OCI-LY1 (cell line): ENCODE measurements at regions not wholly inside any gene's neighbourhood (a gene's known extent, or its start where the extent isn't known, plus 50 kb on each side); places are given as distances from the start of the nearest gene placed in this dataset.

Experiments
- H2AFZ ChIP-seq: fragments of 200-600 bp; sonication (generic), shearing (Covaris generic); 2 replicates; pipeline ENCODE4 v1.6.0; 2014; ENCODE audit warnings: antibody characterized with exemption, mild to moderate bottlenecking, low read length
- H3F3A ChIP-seq: fragments of 200-600 bp; sonication (generic), shearing (Covaris generic); 2 replicates; pipeline ENCODE4 v1.6.0; 2014; ENCODE audit warnings: mild to moderate bottlenecking, antibody characterized with exemption, low read length, moderate library complexity; ENCODE audit not compliant: insufficient read depth
- H3K27ac ChIP-seq: fragments of 200-600 bp; sonication (generic); 2 replicates; pipeline ENCODE4 v1.5.1; 2014; ENCODE audit warnings: low read length, mixed run types, mild to moderate bottlenecking, low read depth; ENCODE audit not compliant: poor library complexity, severe bottlenecking
- H3K27me3 ChIP-seq: fragments of 200-600 bp; sonication (generic); 2 replicates; pipeline ENCODE4 v1.6.0; 2014; ENCODE audit warnings: antibody characterized with exemption, mild to moderate bottlenecking, low read length, moderate library complexity; ENCODE audit not compliant: insufficient read depth
- H3K36me3 ChIP-seq: fragments of 200-600 bp; sonication (generic); 2 replicates; pipeline ENCODE4 v1.6.1; 2014; ENCODE audit warnings: mild to moderate bottlenecking, antibody characterized with exemption, low read length, moderate library complexity, mixed read lengths; ENCODE audit not compliant: insufficient read depth
- H3K4me1 ChIP-seq: fragments of 200-600 bp; sonication (generic); 2 replicates; pipeline ENCODE4 v1.5.1; 2014; ENCODE audit warnings: mild to moderate bottlenecking, low read length, moderate library complexity; ENCODE audit not compliant: insufficient read depth, severe bottlenecking
- H3K4me2 ChIP-seq: fragments of 200-600 bp; sonication (generic), shearing (Covaris generic); 2 replicates; pipeline ENCODE4 v1.6.1; 2014; ENCODE audit warnings: low read length
- H3K4me3 ChIP-seq: fragments of 200-600 bp; sonication (generic); 2 replicates; pipeline ENCODE4 v1.5.1; 2014; ENCODE audit warnings: low read length, low read depth, mild to moderate bottlenecking, mixed read lengths; ENCODE audit not compliant: poor library complexity, severe bottlenecking
- H3K79me2 ChIP-seq: fragments of 200-600 bp; shearing (Covaris generic); 2 replicates; pipeline ENCODE4 v1.6.1; 2016; ENCODE audit warnings: mixed run types, low read length, mixed read lengths; ENCODE audit not compliant: insufficient read depth
- H3K9ac ChIP-seq: fragments of 200-600 bp; sonication (generic), shearing (Covaris generic); 2 replicates; pipeline ENCODE4 v1.6.1; 2014; ENCODE audit warnings: mild to moderate bottlenecking, low read length, mixed read lengths
- H3K9me2 ChIP-seq: fragments of 200-600 bp; sonication (generic), shearing (Covaris generic); 2 replicates; pipeline ENCODE4 v1.6.1; 2014; ENCODE audit warnings: low read depth, mild to moderate bottlenecking, low read length, mixed read lengths
- H3K9me3 ChIP-seq: fragments of 200-600 bp; shearing (Covaris generic); 2 replicates; pipeline ENCODE4 v1.6.1; 2014; ENCODE audit warnings: low read length, mixed read lengths
- H4K20me1 ChIP-seq: fragments of 200-600 bp; sonication (generic), shearing (Covaris generic); 2 replicates; pipeline ENCODE4 v1.6.0; 2016; ENCODE audit warnings: mild to moderate bottlenecking, low read length; ENCODE audit not compliant: insufficient read depth
- EZH2 ChIP-seq: fragments of 200-600 bp; sonication (generic), shearing (Covaris generic); IDR thresholded peaks from 2 replicates; pipeline ENCODE4 v1.8.0; 2017; ENCODE audit warnings: borderline replicate concordance, mixed run types, mild to moderate bottlenecking, antibody characterized with exemption, low read length, moderate library complexity, mixed read lengths
- TF ChIP-seq, protein P1 (sequence below): fragments of 200-600 bp; sonication (generic), shearing (Covaris generic); IDR thresholded peaks from 2 replicates; pipeline ENCODE4 v1.5.1; 2017; ENCODE audit warnings: mild to moderate bottlenecking, antibody characterized with exemption, low read length, moderate library complexity, mixed read lengths

DNA sequence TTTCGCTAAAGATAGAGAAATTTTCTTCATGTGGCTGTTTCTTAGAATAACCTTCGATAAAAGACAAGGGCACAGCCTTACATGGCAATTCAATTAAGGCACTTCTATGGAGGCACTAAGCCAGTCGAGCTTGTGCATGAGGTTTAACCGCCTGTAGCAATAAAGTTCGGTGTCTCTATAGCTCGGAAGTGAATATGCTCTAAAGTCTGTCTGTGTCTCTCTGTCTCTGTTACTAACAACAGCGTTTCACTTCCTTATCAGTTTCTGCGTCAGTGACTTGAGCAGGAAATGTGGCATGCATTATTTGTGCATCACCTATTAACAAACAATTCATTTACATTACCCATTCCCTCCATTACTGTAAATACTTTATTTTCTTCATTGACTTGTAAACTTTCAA, 365.1 kb upstream of the NETO1 start:
- H3K9ac ChIP-seq: no peak overlapping the region

DNA sequence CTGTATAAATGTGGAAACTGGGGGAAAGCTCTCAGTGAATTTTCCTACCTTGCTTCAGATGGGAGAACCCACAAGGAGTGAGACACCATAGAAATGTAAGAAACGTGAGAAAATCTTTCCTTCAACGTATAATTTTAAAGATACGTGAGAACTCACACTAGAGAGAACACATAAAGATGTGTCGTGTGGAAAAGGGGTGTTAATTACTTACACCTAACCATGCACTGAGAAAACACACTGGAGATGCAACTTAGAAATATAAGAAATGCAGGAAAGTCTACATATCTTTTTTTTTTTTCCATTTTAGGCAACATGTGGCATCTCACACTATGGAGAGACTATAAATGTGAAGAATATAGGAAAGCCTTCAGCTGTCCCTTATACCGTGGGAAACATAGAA, 352.9 kb upstream of the NETO1 start:
- no peaks in the 10 kb centered on the region for H3K9me3 ChIP-seq
- TF ChIP-seq EZH2: no peak
- TF ChIP-seq, protein P1, sequence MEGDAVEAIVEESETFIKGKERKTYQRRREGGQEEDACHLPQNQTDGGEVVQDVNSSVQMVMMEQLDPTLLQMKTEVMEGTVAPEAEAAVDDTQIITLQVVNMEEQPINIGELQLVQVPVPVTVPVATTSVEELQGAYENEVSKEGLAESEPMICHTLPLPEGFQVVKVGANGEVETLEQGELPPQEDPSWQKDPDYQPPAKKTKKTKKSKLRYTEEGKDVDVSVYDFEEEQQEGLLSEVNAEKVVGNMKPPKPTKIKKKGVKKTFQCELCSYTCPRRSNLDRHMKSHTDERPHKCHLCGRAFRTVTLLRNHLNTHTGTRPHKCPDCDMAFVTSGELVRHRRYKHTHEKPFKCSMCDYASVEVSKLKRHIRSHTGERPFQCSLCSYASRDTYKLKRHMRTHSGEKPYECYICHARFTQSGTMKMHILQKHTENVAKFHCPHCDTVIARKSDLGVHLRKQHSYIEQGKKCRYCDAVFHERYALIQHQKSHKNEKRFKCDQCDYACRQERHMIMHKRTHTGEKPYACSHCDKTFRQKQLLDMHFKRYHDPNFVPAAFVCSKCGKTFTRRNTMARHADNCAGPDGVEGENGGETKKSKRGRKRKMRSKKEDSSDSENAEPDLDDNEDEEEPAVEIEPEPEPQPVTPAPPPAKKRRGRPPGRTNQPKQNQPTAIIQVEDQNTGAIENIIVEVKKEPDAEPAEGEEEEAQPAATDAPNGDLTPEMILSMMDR: no peak

More for the DNA sequence above, 365.1 kb upstream of the NETO1 start:
- no peaks in the 10 kb centered on the region for H3K79me2 ChIP-seq
- no peak overlapping the region for H2AFZ ChIP-seq
- H3K4me3 ChIP-seq: no peak overlapping the region
- H3F3A ChIP-seq: no peaks in the 10 kb centered on the region
- H3K4me2 ChIP-seq: no peak overlapping the region
- H4K20me1 ChIP-seq: no peaks in the 10 kb centered on the region
- H3K9me2 ChIP-seq: no peaks in the 10 kb centered on the region
- H3K4me1 ChIP-seq: no peaks in the 10 kb centered on the region
- no peaks in the 10 kb centered on the region for H3K27me3 ChIP-seq
- TF ChIP-seq EZH2: no peak
- TF ChIP-seq, protein P1: no peak
- H3K9me3 ChIP-seq: no peaks in the 10 kb centered on the region
- H3K27ac ChIP-seq: no peak overlapping the region
- H3K36me3 ChIP-seq: no peaks in the 10 kb centered on the region

DNA sequence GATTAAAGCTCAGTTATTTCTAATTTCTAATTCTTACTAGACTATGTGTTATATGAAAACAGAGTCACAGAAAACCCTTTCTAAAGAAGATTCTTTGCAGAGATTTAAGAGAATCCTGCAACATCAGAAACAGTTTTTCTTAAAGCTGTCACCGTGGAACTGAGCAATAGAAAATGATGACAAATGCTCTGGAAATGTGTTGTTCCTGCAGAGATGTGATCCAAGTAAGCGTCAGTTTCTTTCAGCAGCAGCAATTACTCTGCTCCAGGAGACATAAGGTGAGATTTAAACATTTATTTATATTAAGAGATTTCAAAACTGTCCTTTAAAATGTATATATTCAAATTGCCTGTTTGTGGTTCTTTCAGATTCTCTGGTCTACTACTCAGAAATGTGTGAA, 350.5 kb upstream of the NETO1 start:
- H3K9me2 ChIP-seq: no peaks in the 10 kb centered on the region
- no peaks in the 10 kb centered on the region for H3K79me2 ChIP-seq
- TF ChIP-seq, protein P1: no peak
- no peak for TF ChIP-seq EZH2
- H3K4me3 ChIP-seq: no peak overlapping the region
- no peak overlapping the region for H3K4me2 ChIP-seq
- no peak overlapping the region for H3K9ac ChIP-seq
- H3F3A ChIP-seq: no peaks in the 10 kb centered on the region
- no peak overlapping the region for H2AFZ ChIP-seq
- no peaks in the 10 kb centered on the region for H3K9me3 ChIP-seq
- no peaks in the 10 kb centered on the region for H3K36me3 ChIP-seq
- H3K27me3 ChIP-seq: no peaks in the 10 kb centered on the region
- H3K4me1 ChIP-seq: no peaks in the 10 kb centered on the region
- H4K20me1 ChIP-seq: no peaks in the 10 kb centered on the region
- no peak overlapping the region for H3K27ac ChIP-seq

More for the DNA sequence above, 352.9 kb upstream of the NETO1 start:
- Histone ChIP-seq H3K27ac (no peak overlapping the region), H3K36me3 (no peaks in the 10 kb centered on the region), H3F3A (no peaks in the 10 kb centered on the region), H3K4me3 (no peak overlapping the region), H3K4me1 (no peaks in the 10 kb centered on the region), H2AFZ (no peak overlapping the region), H3K79me2 (no peaks in the 10 kb centered on the region), H4K20me1 (no peaks in the 10 kb centered on the region), H3K9ac (no peak overlapping the region), H3K27me3 (no peaks in the 10 kb centered on the region), H3K9me2 (no peaks in the 10 kb centered on the region), H3K4me2 (no peak overlapping the region)
